CD14-positive monocyte (primary cell): ENCODE measurements at regions not wholly inside any gene's neighbourhood (a gene's known extent, or its start where the extent isn't known, plus 50 kb on each side); places are given as distances from the start of the nearest gene placed in this dataset.

Experiments used
- DNase-seq, 3 donors: peaks; one replicate each; pipeline ENCODE4 v3.0.0-alpha.2; 2011 to 2022
- H2AFZ ChIP-seq: 2 replicates; pipeline ENCODE4 v1.6.0; 2012; ENCODE audit warnings: mild to moderate bottlenecking, low read depth, low read length, inconsistent platforms; ENCODE audit not compliant: insufficient read depth, poor library complexity, severe bottlenecking
- H3K27ac ChIP-seq, 2 donors: 1 replicate in 1 of 2; 2 replicates in 1 of 2; pipeline ENCODE4 v1.5.1; 2012 to 2013; ENCODE audit warnings: low read length in 2 of 2, control low read depth in 1 of 2, inconsistent platforms in 1 of 2, low read depth in 1 of 2, mild to moderate bottlenecking in 1 of 2
- H3K27me3 ChIP-seq, 2 donors: one replicate each; pipeline versions ENCODE4 v1.6.0 to v1.6.1; 2011 to 2013; ENCODE audit warnings: low read length in 2 of 2; ENCODE audit not compliant: control insufficient read depth in 2 of 2, insufficient read depth in 2 of 2
- H3K36me3 ChIP-seq, 2 donors: replicated peaks in 1 of 2; 1 replicate in 1 of 2; 2 replicates in 1 of 2; pipeline versions ENCODE4 v1.5.1 to v1.6.1; 2012 to 2013; ENCODE audit warnings: low read length in 2 of 2, control low read depth in 1 of 2, inconsistent platforms in 1 of 2, mild to moderate bottlenecking in 1 of 2; ENCODE audit not compliant: insufficient read depth in 2 of 2, control insufficient read depth in 1 of 2
- H3K4me1 ChIP-seq, 2 donors: 1 replicate in 1 of 2; 2 replicates in 1 of 2; pipeline versions ENCODE4 v1.5.1 to v1.6.1; 2012 to 2013; ENCODE audit warnings: low read length in 2 of 2, control low read depth in 1 of 2, inconsistent platforms in 1 of 2, mild to moderate bottlenecking in 1 of 2, moderate library complexity in 1 of 2; ENCODE audit not compliant: insufficient read depth in 2 of 2, control insufficient read depth in 1 of 2
- H3K4me2 ChIP-seq: replicated peaks from 2 replicates; pipeline ENCODE3; 2012; ENCODE audit warnings: low read length, moderate library complexity, mild to moderate bottlenecking; ENCODE audit not compliant: poor library complexity, severe bottlenecking; ENCODE audit errors: extremely low read depth
- H3K4me3 ChIP-seq, 3 experiments: fragments of 200-600 bp in 1 of 3; sonication (generic) in 1 of 3; replicated peaks in 1 of 3; 1 replicate in 2 of 3; 2 replicates in 1 of 3; pipeline ENCODE4 v1.5.1; 2011 to 2013; ENCODE audit warnings: low read length in 3 of 3, mild to moderate bottlenecking in 3 of 3, control low read depth in 2 of 3, low read depth in 2 of 3, inconsistent platforms in 1 of 3, moderate library complexity in 1 of 3
- H3K79me2 ChIP-seq: 2 replicates; pipeline ENCODE4 v1.6.0; 2012; ENCODE audit warnings: mild to moderate bottlenecking, control low read depth, inconsistent platforms, low read length, moderate library complexity; ENCODE audit not compliant: insufficient read depth
- H3K9ac ChIP-seq: 2 replicates; pipeline ENCODE4 v1.6.0; 2017; ENCODE audit warnings: low read length, mild to moderate bottlenecking; ENCODE audit not compliant: insufficient read depth, poor library complexity, severe bottlenecking
- H3K9me3 ChIP-seq, 2 donors: replicated peaks in 1 of 2; 1 replicate in 1 of 2; 2 replicates in 1 of 2; pipeline versions ENCODE4 v1.5.1 to v1.6.1; 2012 to 2013; ENCODE audit warnings: low read length in 2 of 2, control low read depth in 1 of 2; ENCODE audit not compliant: control insufficient read depth in 1 of 2, insufficient read depth in 1 of 2
- H4K20me1 ChIP-seq: 2 replicates; pipeline ENCODE4 v1.6.0; 2012; ENCODE audit warnings: mild to moderate bottlenecking, low read length, control low read depth, moderate library complexity; ENCODE audit not compliant: insufficient read depth
- H3K27ac Mint-ChIP-seq, 7 donors: one replicate each; pipeline ENCODE4 v1.8.0; 2020; ENCODE audit warnings: mild to moderate bottlenecking in 7 of 7, mixed read lengths in 7 of 7, moderate library complexity in 6 of 7, inconsistent platforms in 2 of 7
- H3K27me3 Mint-ChIP-seq, 3 donors: one replicate each; pipeline ENCODE4 v1.8.0; 2021 to 2022; ENCODE audit warnings: low read depth in 3 of 3, mild to moderate bottlenecking in 3 of 3, mixed read lengths in 3 of 3, moderate library complexity in 3 of 3, inconsistent platforms in 1 of 3
- H3K36me3 Mint-ChIP-seq, 2 donors: one replicate each; pipeline ENCODE4 v1.8.0; 2020; ENCODE audit warnings: mixed read lengths in 2 of 2, inconsistent platforms in 1 of 2, mild to moderate bottlenecking in 1 of 2
- H3K4me1 Mint-ChIP-seq: one replicate; pipeline ENCODE4 v1.8.0; 2020; ENCODE audit warnings: mild to moderate bottlenecking, mixed read lengths
- H3K4me3 Mint-ChIP-seq, 2 donors: one replicate each; pipeline ENCODE4 v1.8.0; 2020; ENCODE audit warnings: mild to moderate bottlenecking in 2 of 2, mixed read lengths in 2 of 2, moderate library complexity in 1 of 2
- H3K9me3 Mint-ChIP-seq, 7 donors: one replicate each; pipeline ENCODE4 v1.8.0; 2020 to 2022; ENCODE audit warnings: mixed read lengths in 7 of 7, mild to moderate bottlenecking in 6 of 7, moderate library complexity in 6 of 7, inconsistent platforms in 2 of 7
- WGBS: methylation state at CpG from one replicate; pipeline ENCODE4 v1.1.5; 2013; ENCODE audit warnings: missing lambda C conversion rate; ENCODE audit not compliant: insufficient coverage; 5-methylcytosine and 5-hydroxymethylcytosine counted together
- intact Hi-C, 2 donors: fragments of 100-400 bp; cut with micrococcal nuclease; formaldehyde crosslinking; loops; one replicate each; pipeline versions ENCODE4 v1.15.0 to v1.15.1; 2023
- TF ChIP-seq, protein P1 (sequence below): fragments of 200-600 bp; IDR thresholded peaks from one replicate; pipeline ENCODE4 v1.8.0; 2022; ENCODE audit warnings: antibody characterized with exemption, mild to moderate bottlenecking

DNA sequence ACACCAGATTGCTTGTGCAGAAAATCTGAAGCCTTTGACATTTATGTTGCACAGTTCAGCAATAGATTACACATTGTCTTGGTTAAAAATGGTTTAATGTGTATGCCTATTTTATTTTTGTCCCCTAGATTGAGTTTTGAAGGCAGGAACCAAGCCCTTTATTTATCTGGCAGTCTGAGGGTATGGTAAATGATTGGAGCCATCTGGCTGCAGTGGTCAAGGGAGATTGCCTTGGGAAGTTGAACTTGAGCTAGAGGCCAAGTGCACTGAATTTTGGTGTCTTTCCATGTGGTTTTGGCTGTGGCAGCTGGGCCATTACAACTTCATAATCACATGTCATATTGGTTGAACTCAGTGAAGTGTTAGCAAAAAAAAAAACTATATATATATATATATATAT lies 248.7 kb upstream of the C2CD4B start:
- Histone ChIP-seq H2AFZ (no peak overlapping the region), H3K4me1 (no peaks in the 10 kb centered on the region), H3K9ac (no peak overlapping the region), H3K4me3 (no peak overlapping the region), H3K4me2 (no peak overlapping the region), H3K79me2 (no peaks in the 10 kb centered on the region), H4K20me1 (no peaks in the 10 kb centered on the region), H3K27me3 (no peaks in the 10 kb centered on the region), H3K36me3 (no peaks in the 10 kb centered on the region), H3K9me3 (no peaks in the 10 kb centered on the region), H3K27ac (no peak overlapping the region)
- H3K27ac Mint-ChIP-seq = no peak overlapping the region
- peaks cover 0 to 3% (median 2%) of the 10 kb centered on the region in 3 donors for H3K27me3 Mint-ChIP-seq
- TF ChIP-seq, protein P1, sequence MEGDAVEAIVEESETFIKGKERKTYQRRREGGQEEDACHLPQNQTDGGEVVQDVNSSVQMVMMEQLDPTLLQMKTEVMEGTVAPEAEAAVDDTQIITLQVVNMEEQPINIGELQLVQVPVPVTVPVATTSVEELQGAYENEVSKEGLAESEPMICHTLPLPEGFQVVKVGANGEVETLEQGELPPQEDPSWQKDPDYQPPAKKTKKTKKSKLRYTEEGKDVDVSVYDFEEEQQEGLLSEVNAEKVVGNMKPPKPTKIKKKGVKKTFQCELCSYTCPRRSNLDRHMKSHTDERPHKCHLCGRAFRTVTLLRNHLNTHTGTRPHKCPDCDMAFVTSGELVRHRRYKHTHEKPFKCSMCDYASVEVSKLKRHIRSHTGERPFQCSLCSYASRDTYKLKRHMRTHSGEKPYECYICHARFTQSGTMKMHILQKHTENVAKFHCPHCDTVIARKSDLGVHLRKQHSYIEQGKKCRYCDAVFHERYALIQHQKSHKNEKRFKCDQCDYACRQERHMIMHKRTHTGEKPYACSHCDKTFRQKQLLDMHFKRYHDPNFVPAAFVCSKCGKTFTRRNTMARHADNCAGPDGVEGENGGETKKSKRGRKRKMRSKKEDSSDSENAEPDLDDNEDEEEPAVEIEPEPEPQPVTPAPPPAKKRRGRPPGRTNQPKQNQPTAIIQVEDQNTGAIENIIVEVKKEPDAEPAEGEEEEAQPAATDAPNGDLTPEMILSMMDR = no peak
- no peaks in the 10 kb centered on the region for H3K4me1 Mint-ChIP-seq
- no peaks in the 10 kb centered on the region for H3K36me3 Mint-ChIP-seq
- no peaks in the 10 kb centered on the region for H3K9me3 Mint-ChIP-seq
- no peak overlapping the region for H3K4me3 Mint-ChIP-seq
- no peak for DNase-seq
- intact Hi-C loops = no loop called here

DNA sequence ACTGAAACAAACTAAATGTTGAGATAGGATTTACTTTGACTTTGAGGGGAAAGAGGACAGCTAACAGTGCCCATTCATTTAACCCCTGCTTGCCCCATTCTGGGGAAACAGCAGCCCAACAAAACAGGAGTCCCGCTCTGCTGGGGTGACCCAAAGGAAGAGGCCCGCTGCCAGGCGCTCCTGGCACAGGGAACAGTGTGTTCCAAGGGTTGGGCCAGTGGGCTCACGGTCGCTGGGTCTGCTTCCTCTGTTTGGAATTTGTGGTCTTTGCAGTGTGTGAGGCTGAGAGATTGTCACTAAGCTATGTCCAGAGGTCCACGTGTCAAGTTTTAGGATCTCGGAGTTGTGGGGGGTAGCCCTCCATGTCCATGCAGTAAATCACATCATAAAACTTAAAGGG lies 250.4 kb upstream of the C2CD4B start:
- Mint-ChIP-seq H3K4me1 (no peaks in the 10 kb centered on the region), H3K27ac (peak overlapping the region in 1 of 7 donors; percentile 50), H3K27me3 (peaks cover 0 to 3% (median 2%) of the 10 kb centered on the region in 3 donors), H3K4me3 (no peak overlapping the region), H3K9me3 (no peaks in the 10 kb centered on the region), H3K36me3 (no peaks in the 10 kb centered on the region)
- no peak overlapping the region for H3K27ac ChIP-seq
- no peak overlapping the region for H3K4me3 ChIP-seq
- no peaks in the 10 kb centered on the region for H3K27me3 ChIP-seq
- TF ChIP-seq, protein P1 = no peak
- no peaks in the 10 kb centered on the region for H3K36me3 ChIP-seq
- 89% methylated on average over 5 of the region's 7 CpGs for WGBS
- H3K9me3 ChIP-seq = no peaks in the 10 kb centered on the region
- no peaks in the 10 kb centered on the region for H3K4me1 ChIP-seq
- H3K4me2 ChIP-seq = no peak overlapping the region
- H2AFZ ChIP-seq = no peak overlapping the region
- no peaks in the 10 kb centered on the region for H4K20me1 ChIP-seq
- no peaks in the 10 kb centered on the region for H3K79me2 ChIP-seq
- DNase-seq = no peak
- intact Hi-C loops = no loop called here
- H3K9ac ChIP-seq = no peak overlapping the region
